B cell (primary cell): ENCODE measurements at regions not wholly inside any gene's neighbourhood (a gene's known extent, or its start where the extent isn't known, plus 50 kb on each side); places are given as distances from the start of the nearest gene placed in this dataset.

Experiments used
- ATAC-seq: fragments of 200-7000 bp; cut with Tn5 transposase; one replicate; pipeline ENCODE4 v1.10.0; 2021; ENCODE audit warnings: low read depth, mild to moderate bottlenecking, moderate number of reproducible peaks, moderate library complexity
- CTCF ChIA-PET: fragments of 350-600 bp; sonication (Branson Sonifier 250); formaldehyde crosslinking; loops from one replicate; lab custom pipeline; 2021; ENCODE audit warnings: antibody characterized with exemption, inconsistent platforms; lab: Charles Lee
- POLR2A ChIA-PET: fragments of 350-600 bp; sonication (Branson Sonifier 250); formaldehyde crosslinking; loops from one replicate; lab custom pipeline; 2021; ENCODE audit warnings: antibody characterized with exemption; lab: Charles Lee
- DNase-seq: peaks from one replicate; pipeline ENCODE4 v3.0.0; 2013
- H2AFZ ChIP-seq: 2 replicates; pipeline ENCODE4 v1.6.1; 2012; ENCODE audit warnings: mild to moderate bottlenecking, low read depth, low read length; ENCODE audit not compliant: insufficient read depth, poor library complexity, severe bottlenecking
- H3K27ac ChIP-seq, 2 donors: 1 replicate in 1 of 2; 2 replicates in 1 of 2; pipeline ENCODE4 v1.5.1; 2012 to 2013; ENCODE audit warnings: low read length in 2 of 2, mild to moderate bottlenecking in 2 of 2, moderate library complexity in 1 of 2
- H3K27me3 ChIP-seq, 4 experiments: fragments of 200-600 bp in 1 of 4; sonication (generic) in 1 of 4; replicated peaks in 1 of 4; 1 replicate in 2 of 4; 2 replicates in 2 of 4; pipeline versions ENCODE4 v1.6.1 to v1.7.0; 2013 to 2016; ENCODE audit warnings: low read length in 3 of 4, mild to moderate bottlenecking in 2 of 4, mixed read lengths in 1 of 4, moderate library complexity in 1 of 4; ENCODE audit not compliant: insufficient read depth in 4 of 4, control insufficient read depth in 3 of 4; ENCODE audit errors: control extremely low read depth in 1 of 4
- H3K36me3 ChIP-seq, 2 experiments: replicated peaks in 1 of 2; 1 replicate in 1 of 2; 2 replicates in 1 of 2; pipeline versions ENCODE4 v1.6.1 to v1.7.1; 2013; ENCODE audit warnings: low read length in 1 of 2; ENCODE audit not compliant: insufficient read depth in 2 of 2, control insufficient read depth in 1 of 2; ENCODE audit errors: control extremely low read depth in 1 of 2, extremely low read depth in 1 of 2
- H3K4me1 ChIP-seq, 2 donors: fragments of 200-600 bp in 1 of 2; sonication (generic) in 1 of 2; 1 replicate in 1 of 2; 2 replicates in 1 of 2; pipeline versions ENCODE4 v1.5.1 to v1.6.1; 2013 to 2017; ENCODE audit warnings: low read length in 2 of 2; ENCODE audit not compliant: control insufficient read depth in 2 of 2, insufficient read depth in 2 of 2
- H3K4me2 ChIP-seq: replicated peaks from 2 replicates; pipeline ENCODE3; 2012; ENCODE audit warnings: mild to moderate bottlenecking, low read depth, low read length; ENCODE audit not compliant: poor library complexity, severe bottlenecking
- H3K4me3 ChIP-seq, 5 experiments: fragments of 200-600 bp in 1 of 5; sonication (generic) in 1 of 5; 1 replicate in 3 of 5; 2 replicates in 2 of 5; pipeline versions ENCODE4 v1.5.1 to v1.7.0; 2011 to 2016; ENCODE audit warnings: low read length in 4 of 5, mild to moderate bottlenecking in 4 of 5, low read depth in 2 of 5, control low read depth in 1 of 5, moderate library complexity in 1 of 5; ENCODE audit not compliant: insufficient read depth in 1 of 5; ENCODE audit errors: control extremely low read depth in 1 of 5, extremely low read depth in 1 of 5
- H3K79me2 ChIP-seq: fragments of 200-600 bp; sonication (generic); one replicate; pipeline ENCODE4 v1.6.0; 2016; ENCODE audit warnings: low read length; ENCODE audit not compliant: control insufficient read depth, insufficient read depth
- H3K9ac ChIP-seq: fragments of 200-600 bp; sonication (generic); 2 replicates; pipeline ENCODE4 v1.6.1; 2017; ENCODE audit warnings: mild to moderate bottlenecking, low read length, moderate library complexity
- H3K9me3 ChIP-seq, 3 donors: one replicate each; pipeline versions ENCODE4 v1.6.1 to v1.7.1; 2013; ENCODE audit warnings: low read length in 2 of 3; ENCODE audit not compliant: control insufficient read depth in 2 of 3, insufficient read depth in 1 of 3; ENCODE audit errors: control extremely low read depth in 1 of 3
- H4K20me1 ChIP-seq: 2 replicates; pipeline ENCODE4 v1.6.0; 2012; ENCODE audit warnings: mild to moderate bottlenecking, low read length; ENCODE audit not compliant: insufficient read depth, control insufficient read depth, poor library complexity, severe bottlenecking
- H3K27ac Mint-ChIP-seq: one replicate; pipeline ENCODE4 v1.8.0; 2021; ENCODE audit warnings: mixed read lengths
- H3K27me3 Mint-ChIP-seq: one replicate; pipeline ENCODE4 v1.8.0; 2021; ENCODE audit warnings: mixed read lengths
- H3K4me1 Mint-ChIP-seq: one replicate; pipeline ENCODE4 v1.8.0; 2021; ENCODE audit warnings: mixed read lengths
- H3K4me3 Mint-ChIP-seq: one replicate; pipeline ENCODE4 v1.8.0; 2021; ENCODE audit warnings: mixed read lengths
- H3K9me3 Mint-ChIP-seq: one replicate; pipeline ENCODE4 v1.8.0; 2022; ENCODE audit warnings: mixed read lengths; ENCODE audit not compliant: insufficient read depth
- EZH2 ChIP-seq: IDR thresholded peaks from 2 replicates; pipeline ENCODE4 v1.6.1; 2012; ENCODE audit warnings: borderline replicate concordance, low read depth, mild to moderate bottlenecking, moderate library complexity, low read length; ENCODE audit not compliant: insufficient read depth, poor library complexity, severe bottlenecking
- WGBS: methylation state at CpG from one replicate; pipeline ENCODE4 v1.1.5; 2013; ENCODE audit warnings: missing lambda C conversion rate; ENCODE audit not compliant: insufficient coverage; 5-methylcytosine and 5-hydroxymethylcytosine counted together
- intact Hi-C: fragments of 100-400 bp; cut with micrococcal nuclease; formaldehyde crosslinking; loops from one replicate; pipeline ENCODE4 v1.10.0; 2022
- TF ChIP-seq, protein P1 (sequence below): fragments of 200-600 bp; IDR thresholded peaks from one replicate; pipeline ENCODE4 v1.8.0; 2022; ENCODE audit warnings: antibody characterized with exemption, mild to moderate bottlenecking

- no peaks in the 10 kb centered on the region for H3K27me3 Mint-ChIP-seq
- no peak overlapping the region for H3K4me3 Mint-ChIP-seq
- Histone ChIP-seq H3K9me3 (peaks cover 0 to 2% (median 0%) of the 10 kb centered on the region in 3 donors), H3K4me3 (no peak overlapping the region), H3K27ac (no peak overlapping the region), H3K4me1 (no peaks in the 10 kb centered on the region), H3K9ac (no peak overlapping the region), H4K20me1 (no peaks in the 10 kb centered on the region), H3K4me2 (no peak overlapping the region), H3K79me2 (no peaks in the 10 kb centered on the region), H2AFZ (no peak overlapping the region), H3K36me3 (no peaks in the 10 kb centered on the region), H3K27me3 (peaks cover 0 to 2% (median 0%) of the 10 kb centered on the region in 4 experiments)
- no peak overlapping the region for H3K27ac Mint-ChIP-seq
- H3K4me1 Mint-ChIP-seq = no peaks in the 10 kb centered on the region
- no peak for DNase-seq
- WGBS = 92% methylated on average over 25 of the region's 25 CpGs
- CTCF ChIA-PET = no interaction called here
- no peak for TF ChIP-seq EZH2
- TF ChIP-seq, protein P1, sequence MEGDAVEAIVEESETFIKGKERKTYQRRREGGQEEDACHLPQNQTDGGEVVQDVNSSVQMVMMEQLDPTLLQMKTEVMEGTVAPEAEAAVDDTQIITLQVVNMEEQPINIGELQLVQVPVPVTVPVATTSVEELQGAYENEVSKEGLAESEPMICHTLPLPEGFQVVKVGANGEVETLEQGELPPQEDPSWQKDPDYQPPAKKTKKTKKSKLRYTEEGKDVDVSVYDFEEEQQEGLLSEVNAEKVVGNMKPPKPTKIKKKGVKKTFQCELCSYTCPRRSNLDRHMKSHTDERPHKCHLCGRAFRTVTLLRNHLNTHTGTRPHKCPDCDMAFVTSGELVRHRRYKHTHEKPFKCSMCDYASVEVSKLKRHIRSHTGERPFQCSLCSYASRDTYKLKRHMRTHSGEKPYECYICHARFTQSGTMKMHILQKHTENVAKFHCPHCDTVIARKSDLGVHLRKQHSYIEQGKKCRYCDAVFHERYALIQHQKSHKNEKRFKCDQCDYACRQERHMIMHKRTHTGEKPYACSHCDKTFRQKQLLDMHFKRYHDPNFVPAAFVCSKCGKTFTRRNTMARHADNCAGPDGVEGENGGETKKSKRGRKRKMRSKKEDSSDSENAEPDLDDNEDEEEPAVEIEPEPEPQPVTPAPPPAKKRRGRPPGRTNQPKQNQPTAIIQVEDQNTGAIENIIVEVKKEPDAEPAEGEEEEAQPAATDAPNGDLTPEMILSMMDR = no peak
- intact Hi-C loops = no loop called here
- no peak for ATAC-seq
- no peaks in the 10 kb centered on the region for H3K9me3 Mint-ChIP-seq
- POLR2A ChIA-PET = no interaction called here
Measured at GRCh38 chr13:111519490-111520170, 199.2 kb downstream of the TEX29 start.

- Mint-ChIP-seq H3K4me3 (no peak overlapping the region), H3K27me3 (no peaks in the 10 kb centered on the region), H3K9me3 (no peaks in the 10 kb centered on the region), H3K4me1 (no peaks in the 10 kb centered on the region), H3K27ac (no peak overlapping the region)
- 92% methylated on average over 7 of the region's 10 CpGs for WGBS
- TF ChIP-seq, protein P1 = no peak
- no peak for TF ChIP-seq EZH2
- CTCF ChIA-PET = no interaction called here
- no peak overlapping the region for H3K4me2 ChIP-seq
- no peak overlapping the region for H3K9ac ChIP-seq
- DNase-seq = no peak
- H4K20me1 ChIP-seq = no peaks in the 10 kb centered on the region
- H3K79me2 ChIP-seq = no peaks in the 10 kb centered on the region
- H3K27me3 ChIP-seq = peaks cover 0 to 2% (median 0%) of the 10 kb centered on the region in 4 experiments
- intact Hi-C loops = no loop called here
- no peak overlapping the region for H3K27ac ChIP-seq
- peaks cover 0 to 2% (median 0%) of the 10 kb centered on the region in 3 donors for H3K9me3 ChIP-seq
- H3K4me1 ChIP-seq = no peaks in the 10 kb centered on the region
- no peak overlapping the region for H3K4me3 ChIP-seq
- H2AFZ ChIP-seq = no peak overlapping the region
- no peak for ATAC-seq
- POLR2A ChIA-PET = no interaction called here
- H3K36me3 ChIP-seq = no peaks in the 10 kb centered on the region
Measured at GRCh38 chr13:111521030-111521429, 200.6 kb downstream of the TEX29 start.
